Lower leg skin (tissue), 3 donors: ENCODE measurements at regions not wholly inside any gene's neighbourhood (a gene's known extent, or its start where the extent isn't known, plus 50 kb on each side); places are given as distances from the start of the nearest gene placed in this dataset.

ENCODE experiments used
- CTCF ChIP-seq, 3 donors: fragments of 450-650 bp; IDR thresholded peaks; one replicate each; pipeline ENCODE4 v1.5.1; 2016; ENCODE audit warnings: antibody characterized with exemption in 3 of 3, mild to moderate bottlenecking in 3 of 3, moderate library complexity in 2 of 3
- POLR2A ChIP-seq, 2 donors: fragments of 450-650 bp; IDR thresholded peaks; one replicate each; pipeline ENCODE4 v1.6.1; 2016 to 2017; ENCODE audit warnings: antibody characterized with exemption in 2 of 2, mild to moderate bottlenecking in 1 of 2, moderate library complexity in 1 of 2

- no peak for TF ChIP-seq POLR2A (IDR thresholded peaks at IDR 0.05)
- TF ChIP-seq CTCF (IDR thresholded peaks at IDR 0.05) = no peak
These were observed 410.2 kb downstream of the ACTL7B start for GRCh38 chr9:108445431-108446071.
